Thymus (tissue), 11 donors: ENCODE measurements at regions not wholly inside any gene's neighbourhood (a gene's known extent, or its start where the extent isn't known, plus 50 kb on each side); places are given as distances from the start of the nearest gene placed in this dataset.

Source experiments
- DNase-seq, 9 donors: peaks; one replicate each; pipeline ENCODE4 v3.0.0-alpha.2; 2013; ENCODE audit warnings: low spot score in 9 of 9, low read depth in 6 of 9, missing footprints in 1 of 9
- H3K27ac ChIP-seq, 2 donors: one replicate each; pipeline ENCODE4 v1.5.1; 2013; ENCODE audit warnings: control low read depth in 1 of 2, low read depth in 1 of 2, low read length in 1 of 2, mild to moderate bottlenecking in 1 of 2, moderate library complexity in 1 of 2
- H3K27me3 ChIP-seq, 2 donors: one replicate each; pipeline ENCODE4 v1.5.1; 2013; ENCODE audit warnings: low read length in 1 of 2; ENCODE audit not compliant: control insufficient read depth in 2 of 2, insufficient read depth in 1 of 2
- H3K36me3 ChIP-seq, 2 donors: one replicate each; pipeline ENCODE4 v1.5.1; 2013; ENCODE audit warnings: low read length in 1 of 2, mild to moderate bottlenecking in 1 of 2, moderate library complexity in 1 of 2; ENCODE audit not compliant: control insufficient read depth in 2 of 2, insufficient read depth in 2 of 2
- H3K4me1 ChIP-seq, 2 donors: one replicate each; pipeline ENCODE4 v1.5.1; 2013; ENCODE audit warnings: low read length in 2 of 2; ENCODE audit not compliant: control insufficient read depth in 2 of 2, insufficient read depth in 2 of 2
- H3K4me3 ChIP-seq, 2 donors: one replicate each; pipeline ENCODE4 v1.5.1; 2013; ENCODE audit warnings: low read length in 2 of 2, control low read depth in 1 of 2, mild to moderate bottlenecking in 1 of 2
- H3K9me3 ChIP-seq, 2 donors: one replicate each; pipeline ENCODE4 v1.5.1; 2013; ENCODE audit warnings: low read length in 1 of 2, mild to moderate bottlenecking in 1 of 2; ENCODE audit not compliant: control insufficient read depth in 2 of 2, insufficient read depth in 1 of 2
- WGBS: extraction: QIAGEN DNeasy Blood & Tissue Kit; methylation state at CpG from one replicate; pipeline ENCODE4 v1.1.7; 2013; 5-methylcytosine and 5-hydroxymethylcytosine counted together
- donor health status: healthy.

GRCh38 chr9:134575901-134576176 is 65.8 kb upstream of the COL5A1 start:
- no peaks in the 10 kb centered on the region for H3K36me3 ChIP-seq
- H3K4me3 ChIP-seq, result no peak overlapping the region
- DNase-seq, result no peak
- peaks cover 0 to 4% of the 10 kb centered on the region in 2 donors for H3K9me3 ChIP-seq
- 85% methylated on average over 3 of the region's 3 CpGs for WGBS
- no peaks in the 10 kb centered on the region for H3K27me3 ChIP-seq
- H3K4me1 ChIP-seq, result no peaks in the 10 kb centered on the region
- no peak overlapping the region for H3K27ac ChIP-seq

GRCh38 chr9:134585021-134585561 is 56.5 kb upstream of the COL5A1 start:
- 32% methylated on average over 18 of the region's 18 CpGs for WGBS
- no peak overlapping the region for H3K27ac ChIP-seq
- peaks cover 0 to 2% of the 10 kb centered on the region in 2 donors for H3K4me1 ChIP-seq
- H3K27me3 ChIP-seq, result no peaks in the 10 kb centered on the region
- H3K4me3 ChIP-seq, result no peak overlapping the region
- H3K36me3 ChIP-seq, result no peaks in the 10 kb centered on the region
- no peaks in the 10 kb centered on the region for H3K9me3 ChIP-seq
- no peak for DNase-seq

- WGBS, result 72% methylated on average over 28 of the region's 28 CpGs
Measured at GRCh38 chr9:134585746-134586706, 55.6 kb upstream of the COL5A1 start.

GRCh38 chr9:134589748-134590147 is 51.9 kb upstream of the COL5A1 start:
- WGBS, result 78% methylated on average over 7 of the region's 7 CpGs
- no peak overlapping the region for H3K4me3 ChIP-seq
- DNase-seq, result no peak
- no peaks in the 10 kb centered on the region for H3K36me3 ChIP-seq
- no peaks in the 10 kb centered on the region for H3K9me3 ChIP-seq
- H3K4me1 ChIP-seq, result peaks cover 0 to 2% of the 10 kb centered on the region in 2 donors
- no peak overlapping the region for H3K27ac ChIP-seq
- no peaks in the 10 kb centered on the region for H3K27me3 ChIP-seq

More at GRCh38 chr9:134585746-134586706, 55.6 kb upstream of the COL5A1 start:
- Histone ChIP-seq H3K4me1 (peaks cover 0 to 2% of the 10 kb centered on the region in 2 donors), H3K27me3 (no peaks in the 10 kb centered on the region), H3K9me3 (no peaks in the 10 kb centered on the region), H3K27ac (no peak overlapping the region), H3K36me3 (no peaks in the 10 kb centered on the region), H3K4me3 (no peak overlapping the region)
- DNase-seq, result no peak

- Histone ChIP-seq H3K4me3 (no peak overlapping the region), H3K9me3 (no peaks in the 10 kb centered on the region), H3K27ac (no peak overlapping the region), H3K27me3 (no peaks in the 10 kb centered on the region), H3K36me3 (no peaks in the 10 kb centered on the region), H3K4me1 (no peaks in the 10 kb centered on the region)
- WGBS, result 93% methylated on average over 19 of the region's 19 CpGs
- DNase-seq, result no peak
Measured at GRCh38 chr9:134590240-134591081, 51.1 kb upstream of the COL5A1 start.

GRCh38 chr9:134591082-134591571 is 50.5 kb upstream of the COL5A1 start:
- no peak overlapping the region for H3K27ac ChIP-seq
- DNase-seq, result no peak
- no peaks in the 10 kb centered on the region for H3K27me3 ChIP-seq

GRCh38 chr9:134591573-134591981 is 50.0 kb upstream of the COL5A1 start:
- Histone ChIP-seq H3K36me3 (no peaks in the 10 kb centered on the region), H3K27me3 (no peaks in the 10 kb centered on the region), H3K9me3 (no peaks in the 10 kb centered on the region), H3K4me3 (no peak overlapping the region), H3K4me1 (no peaks in the 10 kb centered on the region), H3K27ac (no peak overlapping the region)
- WGBS, result 99% methylated on average over 5 of the region's 5 CpGs
- DNase-seq, result no peak

More at GRCh38 chr9:134591082-134591571, 50.5 kb upstream of the COL5A1 start:
- Histone ChIP-seq H3K9me3 (no peaks in the 10 kb centered on the region), H3K4me1 (no peaks in the 10 kb centered on the region), H3K36me3 (no peaks in the 10 kb centered on the region), H3K4me3 (no peak overlapping the region)
- 95% methylated on average over 11 of the region's 11 CpGs for WGBS
